Dedifferentiated amniotic fluid mesenchymal stem cell (primary cell): ENCODE measurements at regions not wholly inside any gene's neighbourhood (a gene's known extent, or its start where the extent isn't known, plus 50 kb on each side); places are given as distances from the start of the nearest gene placed in this dataset.
"Not testable (repeated sequence)": the region's sequence is repeated elsewhere in the genome, so short reads cannot be mapped to it uniquely, and the experiment has no call there.

ENCODE experiments used
- DNase-seq: peaks from one replicate; pipeline ENCODE4 v3.0.0-alpha.2; 2016; ENCODE audit errors: extremely low spot score

DNA sequence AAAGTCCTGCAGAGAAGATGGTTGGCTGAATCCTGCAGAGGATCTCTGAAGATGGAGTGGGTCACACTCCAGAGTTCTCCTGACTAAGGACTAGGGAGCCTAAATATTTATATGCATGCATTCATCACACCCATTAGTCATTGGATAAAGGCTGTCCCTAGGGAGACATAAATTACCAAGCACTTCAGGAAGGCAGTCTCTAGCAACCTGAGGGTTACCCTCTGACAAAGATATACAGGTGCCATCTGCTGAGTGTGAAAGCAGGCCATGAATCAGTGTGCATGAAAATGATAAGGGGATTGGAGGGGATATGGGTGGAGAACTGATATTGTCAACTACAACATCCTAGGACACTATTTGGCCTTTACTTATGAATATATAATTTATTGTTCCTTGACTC is 294.8 kb upstream of the DDX18 start:
- no peak for DNase-seq

DNA sequence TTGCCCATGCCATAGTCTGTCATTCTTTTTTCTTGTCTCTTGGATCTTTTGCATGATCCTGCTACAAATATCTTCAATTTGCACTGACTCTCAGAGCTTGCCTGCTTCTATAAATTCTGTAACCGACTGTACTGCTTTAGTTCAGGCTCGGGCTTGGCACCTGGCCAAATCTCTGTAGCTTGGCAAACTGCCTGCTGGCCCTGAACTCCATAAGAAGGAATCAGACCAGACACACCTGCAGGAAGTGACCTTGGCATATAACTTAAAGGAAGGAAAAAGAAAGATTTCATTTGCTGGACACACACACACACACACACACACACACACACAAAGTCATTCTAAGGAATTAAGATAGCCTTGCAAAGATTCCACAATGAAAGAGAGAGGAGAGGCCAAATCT is 291.2 kb upstream of the DDX18 start:
- no peak for DNase-seq

DNA sequence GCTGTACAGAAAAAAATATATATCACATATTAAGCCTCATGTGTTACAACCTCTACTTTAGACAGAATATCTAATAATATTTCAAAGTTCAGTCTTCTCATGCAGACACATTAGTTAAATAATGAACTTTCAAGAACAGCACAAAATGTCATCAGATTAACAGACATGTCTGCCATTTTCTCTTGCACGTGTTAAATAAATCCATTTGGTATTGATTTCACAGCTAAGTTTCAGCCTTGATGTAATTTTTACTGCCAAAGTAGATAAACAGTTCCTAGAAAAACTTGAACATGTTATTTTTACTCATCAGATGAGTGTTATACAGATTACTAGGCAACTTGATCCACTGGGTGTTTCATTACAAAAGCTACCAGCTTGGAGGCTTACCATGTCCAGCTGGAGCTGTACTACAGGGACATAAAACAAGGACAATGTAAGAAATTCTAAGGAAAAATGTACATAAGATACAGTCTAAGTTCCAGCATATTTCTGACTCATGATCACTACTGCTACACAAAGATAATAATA is 290.7 kb upstream of the DDX18 start:
- DNase-seq, result no peak

DNA sequence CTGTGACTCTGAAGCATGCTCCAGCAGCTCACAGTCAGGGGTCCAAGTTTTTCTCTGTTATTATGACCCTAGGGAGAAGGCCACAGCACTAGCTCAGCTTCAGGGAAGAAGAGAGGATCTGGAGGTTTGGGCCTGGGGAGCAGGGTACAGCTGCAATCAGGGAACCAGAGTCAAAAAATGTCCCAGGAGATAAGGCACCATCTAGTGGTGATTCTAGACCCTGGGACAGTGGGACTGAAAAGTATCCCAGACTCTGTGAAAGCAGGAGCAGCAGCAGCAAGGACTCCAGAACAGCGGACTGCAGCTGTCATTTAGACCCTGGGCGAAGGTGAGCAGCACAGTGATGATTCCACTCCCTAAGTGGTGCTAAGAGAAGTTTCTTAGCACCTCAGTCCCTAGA is 278.4 kb upstream of the DDX18 start:
- no peak for DNase-seq

DNA sequence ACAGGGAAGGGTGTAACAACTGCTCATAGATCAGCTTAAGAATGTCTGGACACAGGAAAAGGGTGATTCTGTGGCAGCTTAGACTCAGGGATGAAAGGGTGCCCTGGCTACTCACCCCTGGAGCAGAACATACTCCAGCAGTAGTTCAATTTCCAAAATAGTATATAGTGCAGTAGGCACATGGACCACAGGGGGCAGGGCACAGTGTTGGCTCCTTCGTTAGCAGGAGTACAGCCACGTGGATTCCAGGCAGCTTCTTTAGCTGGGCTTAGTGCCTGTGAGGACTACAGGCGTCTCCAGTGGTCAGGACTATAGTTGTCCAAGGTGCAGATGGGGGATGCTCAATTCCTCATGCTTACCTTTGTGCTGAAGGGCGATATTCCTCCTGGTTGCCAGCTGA is 277.5 kb upstream of the DDX18 start:
- no peak for DNase-seq

DNA sequence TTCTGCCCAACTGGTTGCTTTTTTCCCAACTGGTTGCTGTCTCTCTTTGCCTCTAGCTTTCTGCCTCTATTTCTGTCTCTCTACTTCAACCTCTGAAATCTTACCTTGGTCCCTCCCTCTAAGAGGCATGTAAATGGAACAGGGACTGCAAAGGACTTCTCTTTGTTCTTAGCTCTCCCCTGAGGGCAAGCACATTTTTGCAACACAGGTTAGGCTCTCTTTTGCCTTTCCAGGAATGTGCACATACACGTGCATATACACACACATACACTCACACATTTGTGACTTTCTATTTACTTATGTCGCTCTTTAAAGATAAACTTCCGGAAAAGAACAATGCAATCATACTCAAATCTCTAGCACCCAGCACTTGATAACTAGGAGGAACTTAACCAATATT is 262.6 kb upstream of the DDX18 start:
- DNase-seq, result no peak

DNA sequence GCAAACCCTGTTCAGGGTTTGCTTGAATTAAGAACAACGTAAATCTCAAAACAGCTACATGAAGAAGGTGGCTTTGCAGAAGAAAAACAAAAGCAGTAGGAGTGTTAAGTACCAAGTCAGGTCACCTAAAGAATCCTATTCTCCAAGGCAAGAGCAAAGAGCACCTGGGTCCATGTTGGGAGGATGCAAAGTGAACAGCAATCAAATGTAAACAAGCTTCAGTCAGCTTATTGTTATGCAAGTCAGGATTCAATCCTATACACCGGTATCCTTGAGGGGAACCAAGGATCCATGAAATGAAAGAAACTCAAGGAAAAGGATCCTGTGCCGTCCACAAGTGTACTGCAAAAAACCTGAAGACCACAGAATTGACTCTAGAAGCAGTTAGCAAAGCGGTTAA is 261.0 kb upstream of the DDX18 start:
- DNase-seq, result no peak

DNA sequence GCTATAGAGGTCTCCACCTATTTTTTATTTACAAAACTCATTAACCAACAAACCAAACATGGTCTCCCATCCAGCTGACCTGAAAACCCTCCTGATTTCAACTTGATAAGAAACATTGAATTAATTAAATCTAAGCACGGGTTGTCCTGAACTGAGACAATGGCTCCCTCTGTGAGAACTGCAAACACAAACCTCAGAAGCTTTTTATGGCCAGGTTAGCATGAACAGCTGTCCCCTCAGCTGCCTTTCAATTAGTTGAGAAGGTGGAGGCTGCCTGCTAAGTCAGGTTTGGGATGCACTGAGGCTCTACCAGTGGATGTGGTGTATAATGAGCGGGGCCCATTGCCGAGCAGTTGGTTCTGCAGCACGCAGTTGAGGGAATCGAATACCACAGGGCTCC is 258.5 kb upstream of the DDX18 start:
- DNase-seq, result no peak

DNA sequence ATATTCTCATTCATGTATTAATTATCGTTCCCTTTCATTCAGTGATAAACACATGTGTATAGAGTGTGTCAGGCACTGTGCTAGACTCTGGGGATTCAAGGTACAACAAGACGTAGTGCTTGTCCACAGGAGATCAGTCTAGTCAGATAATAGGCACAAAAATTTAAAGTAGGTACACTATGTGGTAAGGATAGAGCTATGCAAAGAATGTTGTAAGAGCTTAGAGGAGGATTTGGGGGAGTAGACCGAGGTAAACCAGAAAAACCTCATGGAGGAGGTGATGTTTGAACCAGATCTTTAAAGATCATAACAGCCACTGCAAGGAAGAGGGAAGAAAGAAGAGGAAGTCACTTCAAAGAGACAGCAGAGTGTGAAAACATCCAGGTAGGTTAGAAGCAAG is 256.9 kb upstream of the DDX18 start:
- DNase-seq, result no peak

DNA sequence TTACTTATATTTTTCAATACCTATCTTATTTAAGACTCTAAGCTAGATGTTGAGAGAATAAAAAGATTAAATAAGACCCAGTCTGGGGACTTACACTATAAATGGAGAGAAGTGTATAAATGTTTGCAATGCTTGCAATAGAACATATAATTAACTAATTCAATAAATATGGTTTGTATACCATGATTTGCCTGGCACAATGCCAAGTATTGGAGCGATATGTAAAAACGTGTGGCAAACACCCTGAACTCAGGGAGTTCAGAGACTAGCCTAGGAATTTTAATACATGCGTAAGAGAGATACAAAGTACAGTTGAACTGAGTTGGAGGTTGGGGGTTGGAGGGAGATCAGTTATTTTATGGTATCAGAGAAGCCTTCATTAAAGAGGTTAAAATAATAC is 251.8 kb upstream of the DDX18 start:
- no peak for DNase-seq

DNA sequence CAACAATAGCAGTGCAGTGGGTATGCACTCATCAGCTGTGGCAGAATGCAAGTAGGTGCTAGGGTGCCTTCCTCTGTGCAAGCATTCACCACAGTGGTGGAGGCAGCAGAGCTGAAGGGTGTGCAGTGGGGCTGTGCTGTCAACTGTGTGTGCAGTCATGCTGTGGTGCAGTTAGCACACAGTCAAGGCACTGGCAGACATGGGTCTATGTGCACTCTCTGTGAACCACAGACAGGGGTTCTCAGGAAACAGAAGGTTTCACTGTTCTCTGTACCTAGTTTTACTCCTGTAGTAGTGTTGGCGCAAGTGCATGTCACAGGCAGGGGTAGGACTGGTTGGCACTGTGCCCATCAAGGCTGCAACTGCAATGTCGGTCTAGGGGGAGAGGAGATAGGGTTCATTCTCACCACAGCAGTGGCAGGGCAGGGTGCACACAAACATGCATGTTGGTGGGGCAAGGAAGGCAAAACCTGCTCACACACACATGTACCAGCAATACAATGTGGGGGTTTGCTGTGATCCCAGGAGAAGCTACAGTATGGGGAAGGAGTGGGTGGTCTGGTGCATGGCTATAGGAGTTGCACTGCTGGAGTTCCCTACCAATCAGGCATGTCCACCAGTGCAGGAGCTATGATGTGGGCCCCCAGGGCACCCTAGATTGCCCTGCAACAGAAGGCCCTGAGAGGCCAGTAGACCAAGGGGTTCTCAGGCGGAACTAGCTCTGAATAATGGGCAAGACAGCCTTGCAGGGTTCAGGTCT is 242.7 kb upstream of the DDX18 start:
- DNase-seq, result no peak

DNA sequence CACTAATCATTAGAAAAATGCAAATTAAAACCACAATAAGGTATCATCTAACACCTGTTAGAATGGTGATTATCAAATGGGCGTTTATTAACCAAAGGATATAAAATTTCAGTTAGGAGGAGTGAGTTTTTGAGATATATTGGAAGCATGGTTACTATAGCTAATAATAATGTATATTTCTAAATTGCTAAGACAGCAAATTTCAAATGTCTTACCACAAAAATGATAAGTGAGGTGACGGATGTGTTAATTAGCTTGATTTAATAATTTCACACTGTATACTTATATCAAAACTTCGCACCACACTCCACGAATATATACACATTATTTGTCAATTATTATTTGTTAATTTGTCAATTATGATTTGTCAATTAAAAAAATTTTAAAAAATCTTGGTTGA is 227.2 kb upstream of the DDX18 start:
- no peak for DNase-seq

DNA sequence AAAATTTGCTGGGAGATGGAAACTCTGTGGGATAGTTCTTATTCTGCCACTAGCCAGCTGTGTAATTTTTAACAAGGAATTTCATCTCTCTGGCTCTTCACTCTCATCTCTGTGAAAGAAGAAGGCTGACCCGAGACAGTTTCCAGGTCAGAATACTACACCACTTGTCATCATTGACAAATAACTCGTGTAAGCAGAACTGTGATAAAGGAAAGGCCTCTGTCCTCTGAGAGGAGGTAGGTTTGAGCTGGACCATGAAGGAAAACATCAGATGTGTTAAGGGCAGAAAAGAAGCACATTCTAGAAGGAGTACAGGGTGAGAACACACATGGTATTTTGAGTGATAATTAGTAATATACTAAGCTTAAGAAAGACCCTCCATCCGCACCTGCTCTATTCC is 211.4 kb upstream of the DDX18 start:
- no peak for DNase-seq

DNA sequence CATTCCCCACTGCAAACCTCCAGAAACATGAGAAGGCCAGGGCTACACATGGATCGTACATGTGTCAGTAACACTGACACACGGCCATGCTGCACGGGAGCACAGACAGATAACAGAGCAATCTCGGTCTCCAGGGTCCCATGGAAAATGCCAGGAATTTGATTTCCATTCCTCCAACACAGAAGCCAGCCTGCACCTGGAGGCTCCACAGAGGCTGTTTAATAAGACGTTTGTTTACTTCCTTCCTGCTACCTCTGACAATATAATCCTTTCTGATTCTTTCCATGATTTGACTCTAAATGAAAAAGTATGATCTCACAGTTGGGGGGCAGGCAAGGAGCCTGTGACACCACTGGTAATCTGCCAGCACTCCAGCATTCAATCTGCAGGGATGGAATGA is 210.9 kb upstream of the DDX18 start:
- no peak for DNase-seq

DNA sequence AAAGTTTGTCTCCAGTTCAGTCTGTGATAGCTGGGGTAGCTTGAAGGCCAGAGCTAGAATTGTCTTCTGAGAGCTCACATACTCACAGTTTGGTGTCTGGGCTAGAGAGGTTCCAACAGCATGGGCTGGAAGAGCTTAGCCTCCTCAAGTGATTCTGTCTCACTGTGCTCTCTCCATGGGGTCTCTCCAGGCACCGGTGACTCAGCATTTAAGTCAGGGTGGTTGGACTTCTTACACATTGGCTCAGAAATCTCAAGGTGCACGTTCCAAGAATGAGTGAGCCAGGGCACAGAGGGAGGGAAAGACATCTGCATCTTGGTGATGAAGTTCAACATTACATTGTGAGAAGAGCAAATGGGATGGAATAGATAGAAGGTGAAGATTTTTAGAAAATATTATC is 207.3 kb upstream of the DDX18 start:
- DNase-seq, result no peak

DNA sequence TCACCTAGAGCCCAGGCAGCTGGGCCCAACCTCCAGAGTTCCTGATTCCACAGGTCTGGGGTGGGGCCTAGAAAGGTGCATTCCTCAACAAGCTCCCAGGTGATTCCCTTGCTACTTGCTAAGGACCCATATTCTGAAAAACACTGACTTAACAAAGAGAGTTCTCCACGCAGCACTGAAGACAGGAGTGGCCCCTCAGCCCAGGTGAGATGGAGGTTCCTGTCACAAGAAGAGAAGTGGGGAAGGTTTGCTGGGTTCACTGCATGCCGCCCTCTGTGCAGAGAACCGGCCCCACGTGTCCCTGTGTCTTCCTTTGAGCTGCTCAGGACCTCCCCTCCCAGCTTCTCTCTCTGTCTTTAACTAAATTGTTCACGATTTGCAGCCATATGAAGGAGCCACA is 201.4 kb upstream of the DDX18 start:
- DNase-seq, result no peak

DNA sequence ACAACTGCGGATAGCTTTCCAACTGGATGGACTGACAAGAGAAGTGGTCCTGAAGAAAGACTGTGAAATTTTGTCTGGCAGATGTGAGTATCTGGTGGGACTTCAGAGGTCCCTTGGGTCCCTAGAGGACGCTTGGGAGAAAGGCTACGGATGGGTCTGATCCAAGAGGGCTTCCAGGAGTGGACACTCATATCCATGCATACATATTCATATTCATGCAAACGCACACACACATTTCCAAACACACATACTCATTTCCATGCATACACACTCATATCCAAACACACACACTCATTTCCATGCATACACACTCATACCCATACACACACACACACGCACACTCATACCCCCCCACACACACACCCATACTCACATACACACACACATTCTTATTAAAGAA is 200.2 kb upstream of the DDX18 start:
- no peak for DNase-seq

DNA sequence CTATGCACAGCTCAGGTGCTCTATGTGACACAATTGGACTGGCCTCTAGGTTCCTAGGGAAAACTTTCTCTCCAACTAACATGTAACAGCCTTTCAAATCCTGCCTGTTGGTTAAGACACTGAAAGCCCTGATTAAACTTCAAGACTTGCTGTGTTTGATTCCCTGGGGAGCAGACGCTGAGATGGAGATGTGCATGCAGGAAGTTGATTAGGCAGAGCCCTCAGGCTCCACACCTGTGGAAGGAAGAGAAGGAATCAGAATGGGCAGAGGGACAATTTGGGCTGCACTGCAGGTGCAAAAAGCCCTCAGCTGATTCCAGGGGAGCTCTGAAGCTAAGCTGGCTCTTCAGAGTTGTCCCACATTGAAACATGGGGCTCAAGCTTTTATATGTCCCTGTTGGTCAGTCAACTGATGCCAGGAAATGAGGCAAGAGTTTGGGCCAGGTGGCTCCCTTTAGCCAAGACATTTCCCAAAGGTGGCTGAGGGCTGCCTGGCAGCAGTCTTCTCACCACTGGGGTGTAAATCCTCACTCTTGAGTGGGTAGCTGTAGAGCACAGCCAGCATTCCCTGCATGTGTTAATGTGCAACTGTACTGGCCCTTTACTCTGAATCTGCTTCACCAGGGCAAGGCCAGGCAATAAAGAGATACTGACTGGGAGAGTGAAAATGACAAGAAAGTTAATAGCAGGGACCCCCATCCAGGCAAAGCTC is 199.5 kb upstream of the DDX18 start:
- no peak for DNase-seq

DNA sequence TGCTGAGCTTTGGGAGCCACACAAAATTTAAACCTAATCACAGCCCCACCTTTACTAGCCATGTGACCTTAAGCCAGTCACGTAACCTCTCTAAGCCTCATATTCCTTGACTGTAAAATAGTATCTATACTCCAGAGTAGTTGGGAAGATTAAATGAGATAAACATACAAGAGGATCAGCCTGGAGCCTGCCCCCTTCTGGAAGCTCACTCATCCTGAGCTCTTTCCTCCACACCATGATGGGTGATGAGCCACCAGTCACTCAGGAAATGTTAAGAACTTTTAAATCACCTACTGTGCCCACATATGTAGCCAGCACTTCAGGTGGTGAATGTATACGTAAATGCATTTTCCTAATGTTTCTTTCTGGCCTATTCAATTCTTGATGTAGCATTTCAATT is 195.9 kb upstream of the DDX18 start:
- no peak for DNase-seq

DNA sequence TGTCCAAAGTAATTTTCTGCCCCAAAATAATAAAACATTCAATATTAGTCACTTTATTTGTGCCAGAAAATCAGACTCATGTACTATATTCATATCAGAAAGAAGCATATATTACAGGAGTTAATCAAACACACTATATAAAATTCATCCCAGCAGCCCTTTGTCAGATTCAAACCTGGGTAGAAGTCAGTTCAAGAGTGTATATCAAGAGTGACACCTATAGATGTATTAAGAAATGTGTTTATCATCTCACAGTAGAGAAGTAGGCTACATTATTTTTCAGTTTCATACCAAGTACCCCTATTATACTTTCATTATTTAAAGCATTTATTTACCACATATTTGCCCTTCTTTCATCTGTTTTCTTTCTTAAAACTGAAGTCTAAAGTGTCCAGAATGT is 193.2 kb upstream of the DDX18 start:
- no peak for DNase-seq

DNA sequence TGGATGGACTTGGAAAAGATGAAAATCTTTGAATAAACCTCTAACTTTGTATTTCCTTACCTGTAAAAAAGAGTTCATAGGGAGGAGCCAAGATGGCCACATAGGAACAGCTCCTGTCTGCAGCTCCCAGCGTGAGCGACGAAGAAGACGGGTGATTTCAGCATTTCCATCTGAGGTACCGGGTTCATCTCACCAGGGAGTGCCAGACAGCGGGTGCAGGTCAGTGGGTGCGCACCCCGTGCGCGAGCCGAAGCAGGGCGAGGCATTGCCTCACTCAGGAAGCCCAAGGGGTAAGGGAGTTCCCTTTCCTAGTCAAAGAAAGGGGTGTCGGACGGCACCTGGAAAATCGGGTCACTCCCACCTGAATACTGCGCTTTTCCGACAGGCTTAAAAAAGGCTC is 191.3 kb upstream of the DDX18 start:
- DNase-seq, result not testable (repeated sequence)

DNA sequence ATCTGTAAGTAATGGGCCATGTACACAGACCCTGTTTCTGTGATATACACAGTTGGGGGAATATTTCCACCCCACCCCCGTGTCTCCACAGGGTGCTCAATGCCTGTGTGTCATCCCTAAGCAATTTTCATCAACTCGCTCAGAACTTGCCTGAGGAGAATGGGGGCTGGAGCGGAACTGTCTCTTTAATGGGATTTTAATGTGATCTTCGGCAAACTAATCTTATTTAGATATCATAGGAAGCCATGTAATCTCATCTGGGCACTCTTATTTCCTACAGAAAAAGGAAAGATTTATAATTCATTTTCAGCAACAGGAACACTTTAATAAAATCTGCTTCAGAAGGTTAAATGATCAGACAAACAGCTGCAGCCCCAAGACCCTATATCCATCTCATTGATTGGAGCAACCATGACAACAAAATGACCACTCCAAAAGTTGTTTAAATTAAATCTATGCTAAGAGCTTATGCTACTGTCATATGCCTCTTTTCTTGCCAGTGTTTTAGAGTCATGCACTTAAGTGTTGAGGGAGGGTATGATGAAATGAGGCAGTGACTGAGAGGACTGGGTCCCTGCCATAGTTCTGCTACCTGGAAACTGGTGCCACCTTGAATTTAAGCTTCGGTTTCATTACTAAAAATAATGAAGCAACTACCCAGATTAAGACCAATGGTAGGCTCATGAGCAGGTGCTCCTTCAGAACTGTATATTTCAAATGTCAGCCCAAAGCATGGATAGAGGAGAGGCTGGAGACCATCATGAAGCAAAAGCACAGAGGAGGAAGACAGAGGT is 183.1 kb upstream of the DDX18 start:
- DNase-seq, result no peak

DNA sequence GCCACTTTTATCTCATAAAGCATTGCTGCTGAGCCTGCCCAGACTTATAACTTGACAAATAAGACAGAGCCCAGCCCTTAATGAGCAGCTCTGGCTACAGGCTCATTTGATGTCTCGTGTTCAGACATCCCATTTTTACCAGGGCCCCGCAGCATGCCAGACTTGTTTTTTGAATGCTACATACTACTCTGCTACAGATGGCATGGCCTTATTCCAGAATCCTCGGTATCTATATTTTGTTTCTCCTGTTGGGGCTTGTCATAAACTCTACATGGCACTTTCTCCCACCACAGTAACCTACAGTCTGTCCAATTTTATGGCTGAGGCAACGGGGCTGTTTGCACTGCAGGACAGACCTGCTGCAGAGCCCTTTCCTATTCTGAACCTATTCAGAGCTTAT is 179.0 kb upstream of the DDX18 start:
- no peak for DNase-seq
